Panc1 (cell line): ENCODE measurements at regions not wholly inside any gene's neighbourhood (a gene's known extent, or its start where the extent isn't known, plus 50 kb on each side); places are given as distances from the start of the nearest gene placed in this dataset.

Experiments used
- ATAC-seq: fragments of 200-7000 bp; cut with Tn5 transposase; 2 replicates; pipeline ENCODE4 v1.9.1; 2020; ENCODE audit warnings: mild to moderate bottlenecking, moderate library complexity
- BruUV-seq: library from RNA; stranded (reverse); fragments of 400-500 nt; replicated peaks from 2 replicates; lab custom pipeline; 2021; lab: Mats Ljungman, UMichigan
- CTCF ChIA-PET: fragments of 300-600 bp; sonication (Branson Sonifier 250); formaldehyde crosslinking; loops from one replicate; lab custom pipeline; 2022; ENCODE audit warnings: antibody characterized with exemption; lab: Charles Lee
- POLR2A ChIA-PET: fragments of 300-600 bp; sonication (Branson Sonifier 250); formaldehyde crosslinking; loops from one replicate; lab custom pipeline; 2022; ENCODE audit warnings: antibody characterized with exemption; lab: Charles Lee
- DNase-seq: peaks from one replicate; pipeline ENCODE4 v3.0.0-alpha.2; 2010; ENCODE audit warnings: low read depth, low spot score
- H3K27ac ChIP-seq: 2 replicates; pipeline ENCODE4 v1.5.1; 2011; ENCODE audit warnings: mild to moderate bottlenecking, low read length, inconsistent platforms
- H3K27me3 ChIP-seq: fragments of 200-500 bp; sonication (Bioruptor generic); 2 replicates; pipeline ENCODE4 v1.6.0; 2014; ENCODE audit warnings: low read length, inconsistent platforms; ENCODE audit not compliant: control insufficient read depth, insufficient read depth
- H3K36me3 ChIP-seq: fragments of 200-500 bp; sonication (Bioruptor generic); 2 replicates; pipeline ENCODE4 v1.5.1; 2014; ENCODE audit warnings: inconsistent platforms, mild to moderate bottlenecking, low read length, moderate library complexity; ENCODE audit not compliant: control insufficient read depth, insufficient read depth
- H3K4me1 ChIP-seq: 2 replicates; pipeline ENCODE4 v1.5.1; 2011; ENCODE audit warnings: inconsistent platforms, mild to moderate bottlenecking, low read length, moderate library complexity; ENCODE audit not compliant: control insufficient read depth, insufficient read depth
- H3K4me3 ChIP-seq, 2 experiments: 2 replicates each; pipeline ENCODE4 v1.5.1; 2011 to 2012; ENCODE audit warnings: low read depth in 2 of 2, low read length in 2 of 2, mild to moderate bottlenecking in 2 of 2, inconsistent platforms in 1 of 2, moderate library complexity in 1 of 2
- H3K9me3 ChIP-seq: fragments of 200-500 bp; sonication (Bioruptor generic); 2 replicates; pipeline ENCODE4 v1.5.1; 2014; ENCODE audit warnings: low read depth, mild to moderate bottlenecking, inconsistent platforms, low read length, moderate library complexity; ENCODE audit not compliant: control insufficient read depth, insufficient read depth
- CTCF ChIP-seq: fragments of 450-650 bp; IDR thresholded peaks from 2 replicates; pipeline ENCODE4 v1.5.1; 2017; ENCODE audit warnings: mild to moderate bottlenecking
- POLR2AphosphoS5 ChIP-seq: IDR thresholded peaks from 2 replicates; pipeline ENCODE4 v1.6.1; 2012; ENCODE audit warnings: mild to moderate bottlenecking, low read depth, low read length, moderate library complexity
- REST ChIP-seq, 2 experiments: IDR thresholded peaks; 2 replicates each; pipeline ENCODE4 v1.6.1; 2011 to 2012; ENCODE audit warnings: low read depth in 2 of 2, control low read depth in 1 of 2, low read length in 1 of 2, mild to moderate bottlenecking in 1 of 2, moderate library complexity in 1 of 2; ENCODE audit not compliant: insufficient read depth in 1 of 2
- SIN3A ChIP-seq: IDR thresholded peaks from 2 replicates; pipeline ENCODE4 v1.6.1; 2012; ENCODE audit warnings: low read depth, mild to moderate bottlenecking, low read length, moderate library complexity, borderline replicate concordance; ENCODE audit not compliant: insufficient read depth
- TCF7L2 ChIP-seq: IDR thresholded peaks from 2 replicates; pipeline ENCODE4 v1.6.1; 2011; ENCODE audit warnings: mild to moderate bottlenecking, low read depth, low read length, inconsistent platforms
- in situ Hi-C: cut with HindIII; loops from 2 replicates; pipeline ENCODE4 v1.10.0; 2016; ENCODE audit warnings: low sequenced_read_pairs, low pct_unique_long_range_greater_than_20kb
- intact Hi-C: fragments of 100-400 bp; cut with micrococcal nuclease; formaldehyde crosslinking; loops from one replicate; pipeline ENCODE4 v1.10.0; 2022; ENCODE audit not compliant: unreplicated experiment

- H3K4me3 ChIP-seq, result no peak overlapping the region
- no TSS peak for BruUV-seq
- H3K9me3 ChIP-seq, result no peaks in the 10 kb centered on the region
- DNase-seq (no peak), ATAC-seq (no peak)
- ChIA-PET POLR2A (no interaction called here), CTCF (no interaction called here)
- no peak overlapping the region for H3K27ac ChIP-seq
- TF ChIP-seq REST (IDR thresholded peaks at IDR 0.05; ENCODE audit: insufficient read depth in 1 of 2, low read depth in 2 of 2, low read length in 1 of 2), result no peak
- TF ChIP-seq SIN3A, result no peak
- no peak for TF ChIP-seq CTCF
- no peak for TF ChIP-seq POLR2AphosphoS5
- TF ChIP-seq TCF7L2, result no peak
- H3K4me1 ChIP-seq, result no peaks in the 10 kb centered on the region
- intact Hi-C loops, result no loop called here
- in situ Hi-C loops, result no loop called here
- no peaks in the 10 kb centered on the region for H3K27me3 ChIP-seq
- no peaks in the 10 kb centered on the region for H3K36me3 ChIP-seq
These were observed 771.2 kb upstream of the B3GALT2 start for GRCh38 chr1:193957556-193958095.

- no peaks in the 10 kb centered on the region for H3K9me3 ChIP-seq
- intact Hi-C loops (no loop called here), in situ Hi-C loops (no loop called here)
- TF ChIP-seq REST (IDR thresholded peaks at IDR 0.05; ENCODE audit: insufficient read depth in 1 of 2, low read depth in 2 of 2, low read length in 1 of 2) (no peak), CTCF (no peak), SIN3A (no peak), POLR2AphosphoS5 (no peak), TCF7L2 (no peak)
- H3K4me3 ChIP-seq, result no peak overlapping the region
- no TSS peak for BruUV-seq
- H3K27ac ChIP-seq, result no peak overlapping the region
- ChIA-PET CTCF (interaction anchor here (0.6 kb wide), 1 partner anchor 710 kb away, joined by 3 read pairs; no protein-coding TSS in a partner anchor), POLR2A (no interaction called here)
- H3K36me3 ChIP-seq, result no peaks in the 10 kb centered on the region
- no peak for ATAC-seq
- no peaks in the 10 kb centered on the region for H3K4me1 ChIP-seq
- no peak for DNase-seq
- no peaks in the 10 kb centered on the region for H3K27me3 ChIP-seq
These were observed 766.5 kb upstream of the B3GALT2 start for GRCh38 chr1:193952778-193953374.
